Left lung (tissue), 4 donors: ENCODE measurements at regions not wholly inside any gene's neighbourhood (a gene's known extent, or its start where the extent isn't known, plus 50 kb on each side); places are given as distances from the start of the nearest gene placed in this dataset.
A peak's percentile ranks its signal among the peaks of the same experiment; 100 is the strongest.

Experiments
- ATAC-seq: fragments of 200-7000 bp; cut with Tn5 transposase; one replicate; pipeline ENCODE4 v1.9.1; 2020; ENCODE audit warnings: moderate library complexity
- DNase-seq, 4 donors: peaks; one replicate each; pipeline ENCODE4 v3.0.0-alpha.2; 2013 to 2020
- H3K27ac ChIP-seq, 2 donors: fragments of 200-600 bp; sonication (generic) in 1 of 2; one replicate each; pipeline versions ENCODE4 v1.5.0 to v1.8.0; 2020 to 2021
- H3K27me3 ChIP-seq, 2 donors: fragments of 200-600 bp; sonication (generic) in 1 of 2; one replicate each; pipeline versions ENCODE4 v1.5.0 to v1.8.0; 2020 to 2021
- H3K36me3 ChIP-seq, 2 donors: fragments of 200-600 bp; sonication (generic) in 1 of 2; one replicate each; pipeline versions ENCODE4 v1.5.0 to v1.8.0; 2020 to 2021
- H3K4me1 ChIP-seq, 2 donors: fragments of 200-600 bp; one replicate each; pipeline ENCODE4 v1.8.0; 2021
- H3K4me3 ChIP-seq, 2 donors: fragments of 200-600 bp; sonication (generic) in 1 of 2; one replicate each; pipeline versions ENCODE4 v1.5.0 to v1.8.0; 2020 to 2021; ENCODE audit warnings: mild to moderate bottlenecking in 1 of 2
- H3K9me3 ChIP-seq, 2 donors: fragments of 200-600 bp; sonication (generic) in 1 of 2; one replicate each; pipeline versions ENCODE4 v1.5.0 to v1.8.0; 2020 to 2021
- CTCF ChIP-seq, 2 donors: fragments of 200-600 bp; sonication (generic) in 1 of 2; IDR thresholded peaks; one replicate each; pipeline versions ENCODE4 v1.5.0 to v1.8.0; 2021; ENCODE audit warnings: antibody characterized with exemption in 2 of 2
- intact Hi-C, 2 donors: fragments of 100-400 bp; cut with DNase I; formaldehyde crosslinking; loops; one replicate each; pipeline versions ENCODE4 v1.11.2 to v1.14.2; 2022
- donor health status: DM: no; HTN: yes; CAD: no.
- donor health status: DM: no; HTN: no; CAD: no.

DNA sequence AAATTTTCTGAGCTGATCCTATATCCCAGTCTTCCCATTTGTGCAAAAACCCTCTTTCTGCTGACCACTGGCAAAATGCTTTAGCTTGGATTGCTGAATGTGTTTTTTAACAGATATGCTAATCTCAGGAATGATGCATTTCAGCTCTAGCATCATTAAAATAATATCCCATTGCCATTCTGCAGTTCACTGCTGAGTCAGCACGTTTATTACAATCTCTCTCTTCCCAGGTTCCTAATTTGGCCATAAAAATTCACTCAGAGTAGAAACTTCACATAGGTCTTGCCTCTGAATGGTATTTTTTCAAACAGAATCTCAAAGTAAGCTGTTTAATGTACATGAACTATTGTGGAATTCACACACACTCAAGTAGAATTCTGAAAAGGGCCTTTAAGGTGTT lies 509.6 kb upstream of the SUCLG2 start:
- no peaks in the 10 kb centered on the region for H3K36me3 ChIP-seq
- intact Hi-C loops: no loop called here
- no peak for DNase-seq

GRCh38 chr3:68163062-68163461 lies 508.6 kb upstream of the SUCLG2 start:
- no peaks in the 10 kb centered on the region for H3K36me3 ChIP-seq
- H3K4me1 ChIP-seq: no peaks in the 10 kb centered on the region
- DNase-seq (no peak), ATAC-seq (peak; percentile 78)
- no peak for TF ChIP-seq CTCF (IDR thresholded peaks at IDR 0.05)
- no peak overlapping the region for H3K4me3 ChIP-seq
- no peak overlapping the region for H3K27ac ChIP-seq
- H3K9me3 ChIP-seq: no peaks in the 10 kb centered on the region
- intact Hi-C loops: no loop called here
- no peaks in the 10 kb centered on the region for H3K27me3 ChIP-seq

More for the DNA sequence above, 509.6 kb upstream of the SUCLG2 start:
- Histone ChIP-seq H3K27me3 (no peaks in the 10 kb centered on the region), H3K9me3 (no peaks in the 10 kb centered on the region), H3K4me1 (no peaks in the 10 kb centered on the region), H3K4me3 (no peak overlapping the region), H3K27ac (no peak overlapping the region)
- ATAC-seq: no peak
- TF ChIP-seq CTCF (IDR thresholded peaks at IDR 0.05): no peak

- no peak overlapping the region for H3K27ac ChIP-seq
- no peaks in the 10 kb centered on the region for H3K36me3 ChIP-seq
- no peak overlapping the region for H3K4me3 ChIP-seq
- no peak for DNase-seq
- TF ChIP-seq CTCF (IDR thresholded peaks at IDR 0.05): no peak
- no peaks in the 10 kb centered on the region for H3K9me3 ChIP-seq
- ATAC-seq: peak; percentile 87
- intact Hi-C loops: no loop called here
- no peaks in the 10 kb centered on the region for H3K27me3 ChIP-seq
- H3K4me1 ChIP-seq: no peaks in the 10 kb centered on the region
Measured at GRCh38 chr3:68162644-68163043, 508.2 kb upstream of the SUCLG2 start.

DNA sequence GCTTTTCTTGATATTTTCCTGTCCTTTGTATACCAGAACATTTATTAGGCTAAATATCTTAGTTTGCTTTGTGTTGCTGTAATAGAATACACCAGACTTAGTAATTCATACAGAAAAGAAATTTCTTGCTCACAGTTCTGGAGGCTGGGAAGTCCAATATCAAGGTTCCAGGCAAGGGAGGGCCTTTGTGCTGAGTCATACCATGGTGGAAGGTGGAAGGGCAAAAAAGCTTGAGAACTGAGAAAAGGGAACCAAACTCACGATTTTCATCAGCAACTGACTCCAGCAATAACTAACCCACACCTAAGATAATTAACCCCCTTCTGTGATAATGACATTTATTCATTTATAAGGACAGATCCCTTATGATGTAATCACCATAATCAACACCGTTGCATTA lies 496.9 kb upstream of the SUCLG2 start:
- TF ChIP-seq CTCF (IDR thresholded peaks at IDR 0.05): no peak
- H3K4me1 ChIP-seq: no peaks in the 10 kb centered on the region
- H3K9me3 ChIP-seq: no peaks in the 10 kb centered on the region
- DNase-seq (no peak), ATAC-seq (no peak)
- H3K27ac ChIP-seq: no peak overlapping the region
- no peaks in the 10 kb centered on the region for H3K27me3 ChIP-seq
- intact Hi-C loops: no loop called here
- no peaks in the 10 kb centered on the region for H3K36me3 ChIP-seq
- no peak overlapping the region for H3K4me3 ChIP-seq

- no peak for DNase-seq
Measured at GRCh38 chr3:68148447-68148846, 494.0 kb upstream of the SUCLG2 start.

More at GRCh38 chr3:68148447-68148846, 494.0 kb upstream of the SUCLG2 start:
- no peaks in the 10 kb centered on the region for H3K27me3 ChIP-seq
- ATAC-seq: no peak
- intact Hi-C loops: no loop called here
- H3K4me3 ChIP-seq: no peak overlapping the region
- H3K9me3 ChIP-seq: no peaks in the 10 kb centered on the region
- no peaks in the 10 kb centered on the region for H3K36me3 ChIP-seq
- H3K27ac ChIP-seq: no peak overlapping the region
- no peaks in the 10 kb centered on the region for H3K4me1 ChIP-seq
- no peak for TF ChIP-seq CTCF (IDR thresholded peaks at IDR 0.05)
